Keratinocyte (primary cell): ENCODE measurements at regions not wholly inside any gene's neighbourhood (a gene's known extent, or its start where the extent isn't known, plus 50 kb on each side); places are given as distances from the start of the nearest gene placed in this dataset.

ENCODE experiments used
- CTCF ChIP-seq, 3 experiments: IDR thresholded peaks in 1 of 3; conservative IDR thresholded peaks in 1 of 3; optimal IDR thresholded peaks in 1 of 3; 2 replicates in 2 of 3; 3 replicates in 1 of 3; pipeline versions ENCODE3 to v1.5.1; 2011; ENCODE audit warnings: low read length in 3 of 3, mild to moderate bottlenecking in 3 of 3, moderate library complexity in 2 of 3, control low read depth in 1 of 3, inconsistent platforms in 1 of 3; ENCODE audit not compliant: insufficient read depth in 2 of 3; ENCODE audit errors: extremely low read depth in 1 of 3
- EZH2 ChIP-seq: IDR thresholded peaks from one replicate; pipeline ENCODE4 v1.6.1; 2012; ENCODE audit warnings: inconsistent platforms, mild to moderate bottlenecking, low read length, moderate library complexity

DNA sequence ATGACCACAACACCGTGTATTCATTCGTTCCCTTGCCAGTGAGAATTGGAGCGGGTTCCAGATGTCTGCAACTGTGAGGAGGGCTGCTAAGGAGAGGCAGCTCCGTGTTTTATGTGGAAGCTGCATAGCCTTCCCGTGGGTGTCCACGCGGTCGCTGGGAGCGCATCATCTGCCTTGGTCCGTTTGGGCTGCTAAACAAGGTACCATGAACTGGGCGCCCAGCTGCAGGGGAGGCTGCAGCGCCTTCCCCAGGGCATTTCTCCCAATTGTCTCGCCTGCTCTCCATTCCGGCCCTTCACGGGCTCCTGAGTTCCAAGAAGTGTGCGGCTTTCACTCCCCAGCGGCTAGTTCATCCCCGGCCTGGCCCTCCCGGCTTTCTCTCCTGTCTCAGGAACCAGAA lies 1446.4 kb downstream of the TBC1D22A start:
- TF ChIP-seq CTCF (optimal IDR thresholded peaks at IDR 0.05 in 1 of 3, IDR thresholded peaks at IDR 0.05 in 1 of 3, conservative IDR thresholded peaks at IDR 0.05 in 1 of 3; ENCODE audit: extremely low read depth in 1 of 3, insufficient read depth in 2 of 3, low read length in 3 of 3) (no peak), EZH2 (no peak)
